GM18858 (cell line): ENCODE measurements at regions not wholly inside any gene's neighbourhood (a gene's known extent, or its start where the extent isn't known, plus 50 kb on each side); places are given as distances from the start of the nearest gene placed in this dataset.

Experiments
- ATAC-seq: cut with Tn5 transposase; IDR thresholded peaks from one replicate; pipeline ENCODE4 v1.9.1; 2021; ENCODE audit not compliant: unreplicated experiment

GRCh38 chr1:218633238-218633988 lies 288.3 kb downstream of the TGFB2 start:
- no peak for ATAC-seq

- no peak for ATAC-seq
These were observed 289.1 kb downstream of the TGFB2 start for GRCh38 chr1:218634212-218634611.

- ATAC-seq: no peak
These were observed 291.4 kb downstream of the TGFB2 start for GRCh38 chr1:218636548-218636947.

- no peak for ATAC-seq
These were observed 295.0 kb downstream of the TGFB2 start for GRCh38 chr1:218640173-218640572.

- ATAC-seq: no peak
These were observed 297.2 kb downstream of the TGFB2 start for GRCh38 chr1:218642033-218642948.

GRCh38 chr1:218643281-218643680 lies 298.1 kb downstream of the TGFB2 start:
- no peak for ATAC-seq

- no peak for ATAC-seq
These were observed 298.8 kb downstream of the TGFB2 start for GRCh38 chr1:218643926-218644325.

GRCh38 chr1:218646288-218646687 lies 301.2 kb downstream of the TGFB2 start:
- ATAC-seq: no peak

- no peak for ATAC-seq
These were observed 311.3 kb downstream of the TGFB2 start for GRCh38 chr1:218656301-218657037.

- ATAC-seq: no peak
These were observed 313.1 kb downstream of the TGFB2 start for GRCh38 chr1:218658269-218658668.

- ATAC-seq: no peak
These were observed 313.8 kb downstream of the TGFB2 start for GRCh38 chr1:218658899-218659298.

- ATAC-seq: no peak
These were observed 315.0 kb downstream of the TGFB2 start for GRCh38 chr1:218659911-218660677.

- no peak for ATAC-seq
These were observed 315.5 kb downstream of the TGFB2 start for GRCh38 chr1:218660678-218661053.

- no peak for ATAC-seq
These were observed 316.3 kb downstream of the TGFB2 start for GRCh38 chr1:218661411-218661810.

- ATAC-seq: no peak
These were observed 319.4 kb downstream of the TGFB2 start for GRCh38 chr1:218664385-218665170.

- ATAC-seq: no peak
These were observed 320.1 kb downstream of the TGFB2 start for GRCh38 chr1:218665221-218665620.

GRCh38 chr1:218666263-218666662 lies 321.1 kb downstream of the TGFB2 start:
- ATAC-seq: no peak

GRCh38 chr1:218667781-218668516 lies 322.8 kb downstream of the TGFB2 start:
- ATAC-seq: no peak

- ATAC-seq: no peak
These were observed 324.3 kb downstream of the TGFB2 start for GRCh38 chr1:218669431-218669830.
